ENCODE measurements at regions not wholly inside any gene's neighbourhood (a gene's known extent, or its start where the extent isn't known, plus 50 kb on each side); places are given as distances from the start of the nearest gene placed in this dataset.
A peak's percentile ranks its signal among the peaks of the same experiment; 100 is the strongest.

GRCh38 chr7:116394106-116394505 lies 105.4 kb upstream of the CAV2 start:
- CTCF ChIA-PET (ENCODE audit: low intra/inter-chr PET ratio), result no interaction called here
- 18% methylated on average over 11 of the region's 11 CpGs for WGBS (ENCODE audit: insufficient coverage, low coverage, missing lambda C conversion rate)
- Histone ChIP-seq H3K9ac (ENCODE audit: insufficient read depth in 1 of 2, low read depth in 2 of 2, low read length in 2 of 2) (no peak overlapping the region), H3K79me2 (ENCODE audit: control insufficient read depth, insufficient read depth, low read length) (no peaks in the 10 kb centered on the region), H3K27ac (ENCODE audit: extremely low read depth, low read depth, low read length) (no peak overlapping the region), H3K4me2 (ENCODE audit: insufficient read depth, low read length) (no peak overlapping the region), H3K4me1 (replicated peaks in 1 of 2; ENCODE audit: control insufficient read depth in 2 of 2, insufficient read depth in 2 of 2, low read length in 2 of 2) (no peaks in the 10 kb centered on the region; a peak in 1 of 5 replicates), H3K9me1 (ENCODE audit: control insufficient read depth, insufficient read depth, low read length) (no peaks in the 10 kb centered on the region), H3K4me3 (no peak overlapping the region), H3K36me3 (ENCODE audit: control insufficient read depth, insufficient read depth, low read length) (no peaks in the 10 kb centered on the region), H3K27me3 (ENCODE audit: control insufficient read depth in 2 of 2, insufficient read depth in 2 of 2, low read length in 2 of 2) (no peaks in the 10 kb centered on the region), H4K20me1 (replicated peaks; ENCODE audit: control insufficient read depth, insufficient read depth, low read length) (no peaks in the 10 kb centered on the region), H3K9me3 (replicated peaks; ENCODE audit: control insufficient read depth, insufficient read depth, low read depth, low read length) (no peaks in the 10 kb centered on the region), H2AFZ (ENCODE audit: low read depth, low read length) (no peak overlapping the region)
- no peak for DNase-seq (ENCODE audit: extremely low read depth in 1 of 4, low spot score in 3 of 4)
- in situ Hi-C loops (cut with MboI), result no loop called here
- no peak for ATAC-seq
- FAIRE-seq, result no peak
- POLR2A ChIA-PET, result no interaction called here
- intact Hi-C loops (cut with micrococcal nuclease), result no loop called here
- TF ChIP-seq IFI16 (CRISPR knock-in tag; IDR thresholded peaks at IDR 0.05) (no peak), ZKSCAN1 (IDR thresholded peaks at IDR 0.05; ENCODE audit: low read depth, low read length) (no peak), AFF4 (CRISPR knock-in tag; IDR thresholded peaks at IDR 0.05) (no peak), ZSCAN29 (IDR thresholded peaks at IDR 0.05) (no peak), DACH1 (IDR thresholded peaks at IDR 0.05; ENCODE audit: partially characterized antibody) (no peak), SMARCC2 (IDR thresholded peaks at IDR 0.05; ENCODE audit: low read depth) (no peak), ZNF655 (CRISPR knock-in tag; IDR thresholded peaks at IDR 0.05) (no peak), ELF2 (CRISPR knock-in tag; IDR thresholded peaks at IDR 0.05) (peak; percentile 49; the same call in 1 of the 2 replicates)
- no TSS peak for BruUV-seq (replicated peaks)

Data from K562 (cell line).